GM23338 (cell line): ENCODE measurements at regions not wholly inside any gene's neighbourhood (a gene's known extent, or its start where the extent isn't known, plus 50 kb on each side); places are given as distances from the start of the nearest gene placed in this dataset.
"Not testable (repeated sequence)": the region's sequence is repeated elsewhere in the genome, so short reads cannot be mapped to it uniquely, and the experiment has no call there.

Source experiments
- ATAC-seq: fragments of 200-7000 bp; cut with Tn5 transposase; 3 replicates; pipeline ENCODE4 v1.9.1; 2020
- DNase-seq: peaks from one replicate; pipeline ENCODE4 v3.0.0-alpha.2; 2015; ENCODE audit warnings: low spot score
- H2AFZ ChIP-seq: fragments of 200-600 bp; sonication (generic); 2 replicates; pipeline ENCODE4 v1.8.0; 2016; ENCODE audit warnings: antibody characterized with exemption, mild to moderate bottlenecking, moderate library complexity
- H3F3A ChIP-seq: fragments of 200-600 bp; sonication (generic); replicated peaks from 2 replicates; pipeline ENCODE4 v1.8.0; 2017; ENCODE audit warnings: antibody characterized with exemption, mixed run types, low read depth
- H3K27ac ChIP-seq: fragments of 200-600 bp; sonication (generic); 2 replicates; pipeline ENCODE4 v1.6.1; 2016; ENCODE audit warnings: low read depth
- H3K27me3 ChIP-seq: fragments of 200-600 bp; sonication (generic); 2 replicates; pipeline ENCODE4 v1.8.0; 2016; ENCODE audit warnings: mild to moderate bottlenecking, mixed run types, moderate library complexity; ENCODE audit not compliant: insufficient read depth
- H3K36me3 ChIP-seq: fragments of 200-600 bp; sonication (generic); 2 replicates; pipeline ENCODE4 v1.8.0; 2016; ENCODE audit warnings: mild to moderate bottlenecking; ENCODE audit not compliant: insufficient read depth
- H3K4me1 ChIP-seq: fragments of 200-600 bp; sonication (generic); 2 replicates; pipeline ENCODE4 v1.8.0; 2016; ENCODE audit warnings: mild to moderate bottlenecking, moderate library complexity; ENCODE audit not compliant: insufficient read depth
- H3K4me2 ChIP-seq: fragments of 200-600 bp; sonication (generic); 2 replicates; pipeline ENCODE4 v1.7.1; 2017; ENCODE audit warnings: mixed run types
- H3K4me3 ChIP-seq: fragments of 200-600 bp; sonication (generic); 2 replicates; pipeline ENCODE4 v1.6.1; 2016; ENCODE audit warnings: mixed run types
- H3K79me2 ChIP-seq: fragments of 200-600 bp; sonication (generic); replicated peaks from 2 replicates; pipeline ENCODE4 v1.8.0; 2017; ENCODE audit warnings: mild to moderate bottlenecking; ENCODE audit not compliant: insufficient read depth
- H3K9me2 ChIP-seq: fragments of 200-600 bp; sonication (generic); 2 replicates; pipeline ENCODE4 v1.8.0; 2017; ENCODE audit not compliant: insufficient read depth
- H4K20me1 ChIP-seq: fragments of 200-600 bp; sonication (generic); replicated peaks from 2 replicates; pipeline ENCODE4 v1.8.0; 2017; ENCODE audit warnings: mild to moderate bottlenecking; ENCODE audit not compliant: insufficient read depth
- H3K27ac Mint-ChIP-seq: 2 replicates; pipeline ENCODE4 v1.8.0; 2020; ENCODE audit warnings: inconsistent platforms, mild to moderate bottlenecking, moderate library complexity, mixed read lengths
- H3K27me3 Mint-ChIP-seq: 3 replicates; pipeline ENCODE4 v1.8.0; 2022; ENCODE audit warnings: low read depth, mild to moderate bottlenecking, moderate library complexity, mixed read lengths, inconsistent platforms; ENCODE audit not compliant: insufficient read depth, poor library complexity
- H3K36me3 Mint-ChIP-seq: 3 replicates; pipeline ENCODE4 v1.8.0; 2021; ENCODE audit warnings: low read depth, mild to moderate bottlenecking, inconsistent platforms, moderate library complexity, mixed read lengths
- H3K4me1 Mint-ChIP-seq: 3 replicates; pipeline ENCODE4 v1.8.0; 2020; ENCODE audit warnings: mild to moderate bottlenecking, inconsistent platforms, mixed read lengths
- H3K4me3 Mint-ChIP-seq: 3 replicates; pipeline ENCODE4 v1.8.0; 2021; ENCODE audit warnings: moderate library complexity, mild to moderate bottlenecking, inconsistent platforms, mixed read lengths
- H3K9me3 Mint-ChIP-seq: 3 replicates; pipeline ENCODE4 v1.8.0; 2020; ENCODE audit warnings: moderate library complexity, mild to moderate bottlenecking, inconsistent platforms, mixed read lengths
- CREB1 ChIP-seq: fragments of 250-450 bp; sonication (Bioruptor Pico); IDR thresholded peaks from 2 replicates; pipeline ENCODE4 v1.5.0; 2020; ENCODE audit warnings: low read depth, mild to moderate bottlenecking, moderate library complexity
- ETS1 ChIP-seq: IDR thresholded peaks from 2 replicates; pipeline ENCODE4 v1.6.1; 2016; ENCODE audit warnings: antibody characterized with exemption
- TF ChIP-seq, protein P1 (sequence below): fragments of 250-450 bp; sonication (Bioruptor Pico); IDR thresholded peaks from 2 replicates; pipeline ENCODE4 v1.5.0; 2020; ENCODE audit warnings: mild to moderate bottlenecking, moderate library complexity

GRCh38 chr14:22243971-22244581, 344.9 kb downstream of the DAD1 start (continued):
- TF ChIP-seq, protein P1, sequence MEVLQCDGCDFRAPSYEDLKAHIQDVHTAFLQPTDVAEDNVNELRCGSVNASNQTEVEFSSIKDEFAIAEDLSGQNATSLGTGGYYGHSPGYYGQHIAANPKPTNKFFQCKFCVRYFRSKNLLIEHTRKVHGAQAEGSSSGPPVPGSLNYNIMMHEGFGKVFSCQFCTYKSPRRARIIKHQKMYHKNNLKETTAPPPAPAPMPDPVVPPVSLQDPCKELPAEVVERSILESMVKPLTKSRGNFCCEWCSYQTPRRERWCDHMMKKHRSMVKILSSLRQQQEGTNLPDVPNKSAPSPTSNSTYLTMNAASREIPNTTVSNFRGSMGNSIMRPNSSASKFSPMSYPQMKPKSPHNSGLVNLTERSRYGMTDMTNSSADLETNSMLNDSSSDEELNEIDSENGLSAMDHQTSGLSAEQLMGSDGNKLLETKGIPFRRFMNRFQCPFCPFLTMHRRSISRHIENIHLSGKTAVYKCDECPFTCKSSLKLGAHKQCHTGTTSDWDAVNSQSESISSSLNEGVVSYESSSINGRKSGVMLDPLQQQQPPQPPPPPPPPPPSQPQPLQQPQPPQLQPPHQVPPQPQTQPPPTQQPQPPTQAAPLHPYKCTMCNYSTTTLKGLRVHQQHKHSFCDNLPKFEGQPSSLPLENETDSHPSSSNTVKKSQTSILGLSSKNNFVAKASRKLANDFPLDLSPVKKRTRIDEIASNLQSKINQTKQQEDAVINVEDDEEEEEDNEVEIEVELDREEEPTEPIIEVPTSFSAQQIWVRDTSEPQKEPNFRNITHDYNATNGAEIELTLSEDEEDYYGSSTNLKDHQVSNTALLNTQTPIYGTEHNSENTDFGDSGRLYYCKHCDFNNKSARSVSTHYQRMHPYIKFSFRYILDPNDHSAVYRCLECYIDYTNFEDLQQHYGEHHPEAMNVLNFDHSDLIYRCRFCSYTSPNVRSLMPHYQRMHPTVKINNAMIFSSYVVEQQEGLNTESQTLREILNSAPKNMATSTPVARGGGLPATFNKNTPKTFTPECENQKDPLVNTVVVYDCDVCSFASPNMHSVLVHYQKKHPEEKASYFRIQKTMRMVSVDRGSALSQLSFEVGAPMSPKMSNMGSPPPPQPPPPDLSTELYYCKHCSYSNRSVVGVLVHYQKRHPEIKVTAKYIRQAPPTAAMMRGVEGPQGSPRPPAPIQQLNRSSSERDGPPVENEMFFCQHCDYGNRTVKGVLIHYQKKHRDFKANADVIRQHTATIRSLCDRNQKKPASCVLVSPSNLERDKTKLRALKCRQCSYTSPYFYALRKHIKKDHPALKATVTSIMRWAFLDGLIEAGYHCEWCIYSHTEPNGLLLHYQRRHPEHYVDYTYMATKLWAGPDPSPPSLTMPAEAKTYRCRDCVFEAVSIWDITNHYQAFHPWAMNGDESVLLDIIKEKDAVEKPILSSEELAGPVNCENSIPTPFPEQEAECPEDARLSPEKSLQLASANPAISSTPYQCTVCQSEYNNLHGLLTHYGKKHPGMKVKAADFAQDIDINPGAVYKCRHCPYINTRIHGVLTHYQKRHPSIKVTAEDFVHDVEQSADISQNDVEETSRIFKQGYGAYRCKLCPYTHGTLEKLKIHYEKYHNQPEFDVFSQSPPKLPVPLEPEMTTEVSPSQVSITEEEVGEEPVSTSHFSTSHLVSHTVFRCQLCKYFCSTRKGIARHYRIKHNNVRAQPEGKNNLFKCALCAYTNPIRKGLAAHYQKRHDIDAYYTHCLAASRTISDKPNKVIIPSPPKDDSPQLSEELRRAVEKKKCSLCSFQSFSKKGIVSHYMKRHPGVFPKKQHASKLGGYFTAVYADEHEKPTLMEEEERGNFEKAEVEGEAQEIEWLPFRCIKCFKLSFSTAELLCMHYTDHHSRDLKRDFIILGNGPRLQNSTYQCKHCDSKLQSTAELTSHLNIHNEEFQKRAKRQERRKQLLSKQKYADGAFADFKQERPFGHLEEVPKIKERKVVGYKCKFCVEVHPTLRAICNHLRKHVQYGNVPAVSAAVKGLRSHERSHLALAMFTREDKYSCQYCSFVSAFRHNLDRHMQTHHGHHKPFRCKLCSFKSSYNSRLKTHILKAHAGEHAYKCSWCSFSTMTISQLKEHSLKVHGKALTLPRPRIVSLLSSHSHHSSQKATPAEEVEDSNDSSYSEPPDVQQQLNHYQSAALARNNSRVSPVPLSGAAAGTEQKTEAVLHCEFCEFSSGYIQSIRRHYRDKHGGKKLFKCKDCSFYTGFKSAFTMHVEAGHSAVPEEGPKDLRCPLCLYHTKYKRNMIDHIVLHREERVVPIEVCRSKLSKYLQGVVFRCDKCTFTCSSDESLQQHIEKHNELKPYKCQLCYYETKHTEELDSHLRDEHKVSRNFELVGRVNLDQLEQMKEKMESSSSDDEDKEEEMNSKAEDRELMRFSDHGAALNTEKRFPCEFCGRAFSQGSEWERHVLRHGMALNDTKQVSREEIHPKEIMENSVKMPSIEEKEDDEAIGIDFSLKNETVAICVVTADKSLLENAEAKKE (CRISPR knock-in tag), result no peak
- TF ChIP-seq ETS1 (no peak), CREB1 (CRISPR knock-in tag) (no peak)

DNA sequence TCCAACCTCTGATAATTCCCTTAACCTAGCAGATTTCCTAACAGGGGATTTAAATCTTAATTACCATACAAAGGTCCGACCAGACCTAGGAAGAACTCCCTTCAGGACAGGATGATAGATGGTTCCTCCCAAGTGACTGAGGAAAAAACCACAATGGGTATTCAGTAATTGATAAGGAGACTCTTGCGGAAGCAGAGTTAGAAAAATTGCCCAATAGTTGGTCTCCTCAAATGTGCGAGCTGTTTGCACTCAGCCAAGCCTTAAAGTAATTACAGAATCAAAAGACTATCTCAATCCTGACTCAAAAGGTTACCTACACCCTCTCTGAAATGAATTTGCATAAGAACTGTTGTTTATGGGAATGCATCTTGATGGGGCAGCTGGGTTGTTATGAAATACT, 350.7 kb downstream of the DAD1 start:
- H3K27me3 ChIP-seq, H3K27ac ChIP-seq, H3K9me2 ChIP-seq, H3K4me1 Mint-ChIP-seq, DNase-seq, H3K36me3 ChIP-seq, H3K4me3 Mint-ChIP-seq, H3K27me3 Mint-ChIP-seq, H3K27ac Mint-ChIP-seq, H4K20me1 ChIP-seq, H3K4me3 ChIP-seq, H3K4me1 ChIP-seq, H3K4me2 ChIP-seq, H3K79me2 ChIP-seq, H3K9me3 Mint-ChIP-seq, H3K36me3 Mint-ChIP-seq, H3F3A ChIP-seq, H2AFZ ChIP-seq, ATAC-seq: not testable (repeated sequence)
